ENCODE measurements at regions not wholly inside any gene's neighbourhood (a gene's known extent, or its start where the extent isn't known, plus 50 kb on each side); places are given as distances from the start of the nearest gene placed in this dataset.

- no peak for TF ChIP-seq SMAD1 (IDR thresholded peaks at IDR 0.05; ENCODE audit: low read depth, partially characterized antibody)
Observed at GRCh38 chr6:91711518-91711917, 1124.6 kb upstream of the MAP3K7 start (continued).

- no peak for FAIRE-seq
- Histone ChIP-seq H3K9me3 (replicated peaks; ENCODE audit: control insufficient read depth, insufficient read depth, low read length) (no peaks in the 10 kb centered on the region), H3K4me2 (ENCODE audit: control insufficient read depth, insufficient read depth) (no peak overlapping the region), H3K4me1 (ENCODE audit: control insufficient read depth, insufficient read depth, low read length) (no peaks in the 10 kb centered on the region), H3K9ac (ENCODE audit: control insufficient read depth, insufficient read depth, low read length) (no peak overlapping the region), H3K27ac (ENCODE audit: control insufficient read depth, insufficient read depth) (no peak overlapping the region), H3K4me3 (no peak overlapping the region), H4K20me1 (ENCODE audit: control insufficient read depth, insufficient read depth) (no peaks in the 10 kb centered on the region), H3K36me3 (ENCODE audit: control insufficient read depth in 2 of 2, insufficient read depth in 2 of 2, low read length in 1 of 2) (no peaks in the 10 kb centered on the region), H2AFZ (ENCODE audit: control insufficient read depth, low read depth, low read length) (no peak overlapping the region), H3K79me2 (ENCODE audit: control insufficient read depth, insufficient read depth, low read length) (no peaks in the 10 kb centered on the region), H3K27me3 (replicated peaks in 1 of 2; ENCODE audit: control insufficient read depth in 2 of 2, insufficient read depth in 2 of 2, low read length in 1 of 2) (no peaks in the 10 kb centered on the region)
- POLR2A ChIA-PET: interaction anchor here (0.6 kb wide), 1 partner anchor 11 kb away, joined by 3 read pairs; no protein-coding TSS in a partner anchor
- no peak for DNase-seq (ENCODE audit: low read depth, low spot score)
- BruUV-seq (replicated peaks): no TSS peak
- in situ Hi-C loops (cut with MboI): no loop called here
- RAD21 ChIA-PET (ENCODE audit: unreplicated experiment): no interaction called here
- 9% methylated on average over 2 of the region's 2 CpGs for WGBS (ENCODE audit: insufficient coverage, insufficient replicate concordance, low lambda C conversion rate, missing lambda C conversion rate)
- SMC1A ChIA-PET (ENCODE audit: uncharacterized antibody, unreplicated experiment): interaction anchor here (2.1 kb wide), 1 partner anchor 9 kb away, joined by 7 read pairs; no protein-coding TSS in a partner anchor
- CTCF ChIA-PET: no interaction called here
- intact Hi-C loops (cut with micrococcal nuclease; ENCODE audit: unreplicated experiment): no loop called here
- ATAC-seq: no peak
- TF ChIP-seq ZBED1 (IDR thresholded peaks at IDR 0.05; ENCODE audit: borderline replicate concordance) (no peak), NBN (IDR thresholded peaks at IDR 0.05) (no peak), PML (IDR thresholded peaks at IDR 0.05; ENCODE audit: low read length) (no peak), NFXL1 (IDR thresholded peaks at IDR 0.05; ENCODE audit: borderline replicate concordance) (no peak), EZH2 (IDR thresholded peaks at IDR 0.05; ENCODE audit: borderline replicate concordance, control insufficient read depth, low read depth, low read length) (no peak), PRDM15 (CRISPR knock-in tag; IDR thresholded peaks at IDR 0.05) (no peak), PAX8 (IDR thresholded peaks at IDR 0.05) (no peak), RB1 (IDR thresholded peaks at IDR 0.05; ENCODE audit: borderline replicate concordance) (no peak), CEBPB (IDR thresholded peaks at IDR 0.05; ENCODE audit: borderline replicate concordance in 1 of 2, low read depth in 2 of 2, low read length in 2 of 2) (no peak), MYC (IDR thresholded peaks at IDR 0.05; ENCODE audit: insufficient read depth, insufficient read length, insufficient replicate concordance, low read length, severe bottlenecking) (no peak), CTCF (IDR thresholded peaks at IDR 0.05 in 2 of 3, conservative IDR thresholded peaks at IDR 0.05 in 1 of 3; ENCODE audit: control insufficient read depth in 2 of 3, extremely low read depth in 1 of 3, insufficient read depth in 1 of 3, low read depth in 3 of 3, low read length in 3 of 3) (no peak), CBFB (IDR thresholded peaks at IDR 0.05; ENCODE audit: low read depth) (no peak), IRF3 (IDR thresholded peaks at IDR 0.05) (no peak), E2F4 (IDR thresholded peaks at IDR 0.05; ENCODE audit: low read depth, low read length) (no peak)
Observed at GRCh38 chr6:91710342-91710741, 1123.5 kb upstream of the MAP3K7 start.

All from GM12878 (cell line).